HCT116 (cell line): ENCODE measurements at regions not wholly inside any gene's neighbourhood (a gene's known extent, or its start where the extent isn't known, plus 50 kb on each side); places are given as distances from the start of the nearest gene placed in this dataset.

Experiments
- ATAC-seq: fragments of 200-7000 bp; cut with Tn5 transposase; 2 replicates; pipeline ENCODE4 v1.9.1; 2020; ENCODE audit warnings: mild to moderate bottlenecking, moderate library complexity
- BruUV-seq: library from RNA; stranded (reverse); fragments of 400-500 nt; replicated peaks from 2 replicates; lab custom pipeline; 2021; lab: Mats Ljungman, UMichigan
- CTCF ChIA-PET: fragments of 300-600 bp; sonication (Branson Sonifier 250); formaldehyde crosslinking; loops from one replicate; lab custom pipeline; 2021; ENCODE audit warnings: antibody characterized with exemption; lab: Charles Lee
- POLR2A ChIA-PET: fragments of 300-600, 350-600 bp; sonication (Branson Sonifier 250); formaldehyde crosslinking; loops from one replicate; lab custom pipeline; 2021; ENCODE audit warnings: antibody characterized with exemption; lab: Charles Lee
- RAD21 ChIA-PET, 2 experiments: fragments of 300-600 bp; sonication (Branson Sonifier 250); formaldehyde crosslinking; loops; one replicate each; lab custom pipeline; 2023; ENCODE audit warnings: low total read pairs in 2 of 2; ENCODE audit not compliant: uncharacterized antibody in 2 of 2, unreplicated experiment in 2 of 2, low non-redundant PET in 1 of 2; lab: Charles Lee
- DNase-seq: peaks from one replicate; pipeline ENCODE4 v3.0.0-alpha.2; 2010; ENCODE audit warnings: low read depth, low spot score
- H2AFZ ChIP-seq: fragments of 200-600 bp; shearing (Covaris generic), sonication (generic); 2 replicates; pipeline ENCODE4 v1.6.1; 2017; ENCODE audit warnings: low read depth, mixed run types, mixed read lengths, antibody characterized with exemption, low read length; ENCODE audit not compliant: poor library complexity, severe bottlenecking
- H3K27ac ChIP-seq: 2 replicates; pipeline ENCODE4 v1.5.1; 2012; ENCODE audit warnings: low read depth, low read length
- H3K27me3 ChIP-seq: fragments of 200-600 bp; sonication (generic); 2 replicates; pipeline ENCODE4 v1.6.1; 2016; ENCODE audit warnings: mixed run types, low read length, mixed read lengths; ENCODE audit not compliant: insufficient read depth
- H3K36me3 ChIP-seq, 2 experiments: fragments of 200-500 bp in 1 of 2; fragments of 200-600 bp in 1 of 2; sonication (Bioruptor generic) in 1 of 2; sonication (generic) in 1 of 2; 2 replicates each; pipeline versions ENCODE4 v1.5.1 to v1.6.1; 2014 to 2016; ENCODE audit warnings: low read length in 2 of 2, inconsistent platforms in 1 of 2, mixed read lengths in 1 of 2, mixed run types in 1 of 2; ENCODE audit not compliant: insufficient read depth in 2 of 2, control insufficient read depth in 1 of 2
- H3K4me1 ChIP-seq, 2 experiments: fragments of 200-600 bp in 1 of 2; sonication (generic) in 1 of 2; 2 replicates each; pipeline versions ENCODE4 v1.5.1 to v1.6.1; 2012 to 2017; ENCODE audit warnings: low read length in 2 of 2, inconsistent platforms in 1 of 2, mild to moderate bottlenecking in 1 of 2, mixed read lengths in 1 of 2, mixed run types in 1 of 2, moderate library complexity in 1 of 2; ENCODE audit not compliant: insufficient read depth in 2 of 2, control insufficient read depth in 1 of 2
- H3K4me2 ChIP-seq: fragments of 200-600 bp; sonication (generic); 2 replicates; pipeline ENCODE4 v1.6.1; 2017; ENCODE audit warnings: mixed run types, low read length, mixed read lengths
- H3K4me3 ChIP-seq, 2 experiments: fragments of 200-600 bp in 1 of 2; sonication (generic) in 1 of 2; replicated peaks in 1 of 2; 2 replicates each; pipeline ENCODE4 v1.5.1; 2011 to 2016; ENCODE audit warnings: low read length in 2 of 2, control low read depth in 1 of 2, low read depth in 1 of 2, mild to moderate bottlenecking in 1 of 2, mixed read lengths in 1 of 2, mixed run types in 1 of 2
- H3K79me2 ChIP-seq: fragments of 200-600 bp; sonication (generic); 2 replicates; pipeline ENCODE4 v1.6.1; 2017; ENCODE audit warnings: mild to moderate bottlenecking, mixed run types, low read length, moderate library complexity, mixed read lengths; ENCODE audit not compliant: insufficient read depth
- H3K9ac ChIP-seq: fragments of 200-600 bp; sonication (generic); 2 replicates; pipeline ENCODE4 v1.6.1; 2016; ENCODE audit warnings: low read length, mixed read lengths
- H3K9me2 ChIP-seq: fragments of 200-600 bp; sonication (generic), shearing (Covaris generic); 2 replicates; pipeline ENCODE4 v1.6.1; 2017; ENCODE audit warnings: mixed run types, mild to moderate bottlenecking, moderate library complexity; ENCODE audit not compliant: insufficient read depth
- H3K9me3 ChIP-seq, 2 experiments: fragments of 200-500 bp in 1 of 2; fragments of 200-600 bp in 1 of 2; sonication (Bioruptor generic) in 1 of 2; sonication (generic) in 1 of 2; 2 replicates each; pipeline ENCODE4 v1.6.1; 2014 to 2017; ENCODE audit warnings: low read length in 2 of 2, mixed read lengths in 2 of 2, inconsistent platforms in 1 of 2, low read depth in 1 of 2, mild to moderate bottlenecking in 1 of 2, mixed run types in 1 of 2, moderate library complexity in 1 of 2; ENCODE audit not compliant: control insufficient read depth in 1 of 2, insufficient read depth in 1 of 2
- H4K20me1 ChIP-seq: fragments of 200-600 bp; sonication (generic), shearing (Covaris generic); 2 replicates; pipeline ENCODE4 v1.6.1; 2017; ENCODE audit warnings: mixed run types, mild to moderate bottlenecking, moderate library complexity; ENCODE audit not compliant: insufficient read depth
- EZH2 ChIP-seq: fragments of 200-600 bp; sonication (generic); IDR thresholded peaks from 2 replicates; pipeline ENCODE4 v1.6.1; 2017; ENCODE audit warnings: antibody characterized with exemption, mixed run types
- EZH2phosphoT487 ChIP-seq: fragments of 200-600 bp; IDR thresholded peaks from 2 replicates; pipeline ENCODE4 v1.6.1; 2018; ENCODE audit warnings: antibody characterized with exemption, borderline replicate concordance
- JUND ChIP-seq: IDR thresholded peaks from 2 replicates; pipeline ENCODE4 v1.6.1; 2012
- POLR2A ChIP-seq: IDR thresholded peaks from 2 replicates; pipeline ENCODE4 v1.7.0; 2011; ENCODE audit warnings: borderline replicate concordance; ENCODE audit not compliant: insufficient read depth, insufficient read length; ENCODE audit errors: extremely low read depth
- REST ChIP-seq: IDR thresholded peaks from 2 replicates; pipeline ENCODE4 v1.6.1; 2012; ENCODE audit warnings: low read depth
- TCF7L2 ChIP-seq: IDR thresholded peaks from 2 replicates; pipeline ENCODE4 v1.7.0; 2011; ENCODE audit warnings: borderline replicate concordance, inconsistent platforms; ENCODE audit not compliant: insufficient read depth, insufficient read length; ENCODE audit errors: extremely low read depth
- YY1 ChIP-seq: IDR thresholded peaks from 2 replicates; pipeline ENCODE4 v1.6.1; 2011; ENCODE audit warnings: low read length, low read depth, moderate library complexity, mild to moderate bottlenecking; ENCODE audit not compliant: insufficient replicate concordance; ENCODE audit errors: extremely low read depth
- ZBTB33 ChIP-seq: IDR thresholded peaks from 2 replicates; pipeline ENCODE4 v1.6.1; 2011; ENCODE audit warnings: mild to moderate bottlenecking, low read length, moderate library complexity; ENCODE audit not compliant: insufficient replicate concordance; ENCODE audit errors: extremely low read depth
- intact Hi-C: fragments of 100-400 bp; cut with micrococcal nuclease; formaldehyde crosslinking; loops from 2 replicates; pipeline ENCODE4 v1.10.0; 2022

DNA sequence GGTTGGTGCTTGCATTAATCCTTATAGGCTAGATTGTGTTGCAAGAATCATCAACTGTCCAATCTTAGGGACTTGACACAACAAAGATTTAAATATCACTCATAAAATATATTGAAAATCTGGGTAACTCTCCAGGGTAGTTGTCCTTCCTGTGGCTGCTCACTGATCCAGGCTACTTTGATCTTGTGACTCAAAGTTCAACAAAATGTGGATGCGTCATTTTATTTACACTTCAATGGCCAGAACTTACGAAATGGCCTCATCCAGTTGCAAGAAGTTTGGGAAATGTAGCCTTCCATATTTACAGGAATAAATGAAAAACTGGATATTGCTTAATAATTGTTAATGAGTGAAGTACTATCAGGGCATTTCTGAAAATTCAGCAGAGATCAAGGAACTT lies 235.5 kb upstream of the ACTBL2 start (continued):
- TF ChIP-seq POLR2A = no peak
- TF ChIP-seq, all 23 proteins: peak for 3

GRCh38 chr5:57717555-57717954 lies 234.9 kb upstream of the ACTBL2 start:
- Histone ChIP-seq H3K9me3 (no peaks in the 10 kb centered on the region), H3K9ac (no peak overlapping the region), H3K79me2 (no peaks in the 10 kb centered on the region), H3K36me3 (no peaks in the 10 kb centered on the region), H2AFZ (peak overlapping the region; percentile 55), H3K27ac (no peak overlapping the region), H3K27me3 (no peaks in the 10 kb centered on the region), H3K9me2 (no peaks in the 10 kb centered on the region), H3K4me2 (0 out of 2 replicates have a peak overlapping the region, but pooled peaks have one; percentile 17), H4K20me1 (no peaks in the 10 kb centered on the region), H3K4me3 (no peak overlapping the region), H3K4me1 (peaks cover 0 to 20% of the 10 kb centered on the region in 2 experiments; a peak in 2 of 4 replicates)
- RAD21 ChIA-PET = no interaction called here
- BruUV-seq = no TSS peak
- intact Hi-C loops = no loop called here
- no peak for DNase-seq
- TF ChIP-seq TCF7L2 (no peak), JUND (no peak), YY1 (no peak), EZH2phosphoT487 (no peak), POLR2A (no peak), ZBTB33 (no peak), REST (no peak), EZH2 (no peak)
- CTCF ChIA-PET = no interaction called here
- no peak for ATAC-seq
- POLR2A ChIA-PET = no interaction called here
